HG03139 (cell line): ENCODE measurements at regions not wholly inside any gene's neighbourhood (a gene's known extent, or its start where the extent isn't known, plus 50 kb on each side); places are given as distances from the start of the nearest gene placed in this dataset.

Source experiments
- ATAC-seq: cut with Tn5 transposase; IDR thresholded peaks from one replicate; pipeline ENCODE4 v1.9.1; 2021; ENCODE audit not compliant: unreplicated experiment

DNA sequence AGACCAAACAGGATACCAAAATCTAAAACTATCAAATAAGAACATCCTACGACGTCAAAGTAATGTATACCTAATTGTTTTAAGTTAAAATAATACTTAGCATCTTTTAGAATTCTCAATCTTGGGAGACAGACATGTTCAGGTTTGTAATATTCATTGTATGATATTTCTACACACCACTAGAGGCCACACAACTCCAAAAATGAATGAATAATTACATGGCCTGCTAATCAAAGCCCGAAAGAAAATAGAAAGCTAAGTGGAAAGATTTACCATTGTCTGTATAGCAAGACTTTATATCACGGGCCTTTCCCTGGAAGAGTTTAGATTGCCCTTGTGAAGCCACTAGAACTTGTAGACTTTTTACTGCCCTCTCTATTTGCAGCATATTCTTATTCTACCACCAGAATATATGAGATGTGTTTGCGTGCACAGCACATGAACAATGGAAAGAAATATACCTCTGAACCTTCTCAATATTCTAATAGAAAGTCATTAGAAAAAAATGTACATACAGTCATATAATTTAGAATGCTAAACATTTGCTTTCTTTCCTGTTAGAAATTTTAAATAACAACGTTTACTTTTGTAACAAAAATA, 380.1 kb upstream of the NUDT12 start:
- no peak for ATAC-seq

DNA sequence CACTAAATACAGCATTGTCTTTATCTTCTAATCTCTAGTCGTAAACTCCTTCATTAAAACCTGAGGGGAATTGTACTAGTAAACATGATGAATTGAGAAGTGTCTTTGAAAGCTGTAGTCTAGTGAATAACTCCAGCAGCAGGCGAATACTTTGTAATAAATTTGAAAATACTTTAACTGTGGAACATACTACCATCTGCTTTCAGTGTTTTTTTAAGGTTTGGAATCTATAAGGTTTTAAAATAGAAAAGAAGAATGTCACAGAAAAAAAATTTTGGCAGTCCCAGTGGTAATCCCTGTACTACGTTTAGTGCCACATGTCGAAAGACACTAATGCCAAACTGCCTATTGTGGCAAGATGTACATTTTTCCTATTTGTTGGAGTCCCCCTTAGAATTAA, 379.0 kb upstream of the NUDT12 start:
- no peak for ATAC-seq

DNA sequence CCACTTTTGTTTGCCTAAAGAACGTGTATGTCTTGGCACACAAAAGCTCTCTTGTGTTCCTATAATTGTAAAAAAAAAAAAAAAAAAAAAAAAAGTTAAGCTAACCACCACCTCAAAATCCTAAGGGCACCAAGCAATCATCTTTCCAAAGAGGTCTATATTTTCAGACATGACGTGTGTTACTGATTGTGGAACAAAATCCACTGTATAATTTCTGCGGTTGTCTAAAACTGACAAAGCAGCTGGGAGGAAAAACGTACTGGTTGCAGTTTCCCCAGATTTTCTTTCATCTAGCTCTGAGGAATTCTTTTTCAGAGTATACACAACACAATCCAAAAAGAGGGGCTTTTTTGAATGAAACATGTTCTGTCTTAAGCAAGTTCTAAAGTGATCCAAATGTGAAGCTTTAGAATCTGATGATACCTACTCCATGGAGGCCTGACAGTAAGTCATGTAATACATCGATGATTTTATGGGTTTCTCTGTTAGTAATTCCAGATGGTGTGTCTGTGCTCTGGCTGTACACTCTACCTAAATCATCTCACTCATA, 375.6 kb upstream of the NUDT12 start:
- no peak for ATAC-seq

DNA sequence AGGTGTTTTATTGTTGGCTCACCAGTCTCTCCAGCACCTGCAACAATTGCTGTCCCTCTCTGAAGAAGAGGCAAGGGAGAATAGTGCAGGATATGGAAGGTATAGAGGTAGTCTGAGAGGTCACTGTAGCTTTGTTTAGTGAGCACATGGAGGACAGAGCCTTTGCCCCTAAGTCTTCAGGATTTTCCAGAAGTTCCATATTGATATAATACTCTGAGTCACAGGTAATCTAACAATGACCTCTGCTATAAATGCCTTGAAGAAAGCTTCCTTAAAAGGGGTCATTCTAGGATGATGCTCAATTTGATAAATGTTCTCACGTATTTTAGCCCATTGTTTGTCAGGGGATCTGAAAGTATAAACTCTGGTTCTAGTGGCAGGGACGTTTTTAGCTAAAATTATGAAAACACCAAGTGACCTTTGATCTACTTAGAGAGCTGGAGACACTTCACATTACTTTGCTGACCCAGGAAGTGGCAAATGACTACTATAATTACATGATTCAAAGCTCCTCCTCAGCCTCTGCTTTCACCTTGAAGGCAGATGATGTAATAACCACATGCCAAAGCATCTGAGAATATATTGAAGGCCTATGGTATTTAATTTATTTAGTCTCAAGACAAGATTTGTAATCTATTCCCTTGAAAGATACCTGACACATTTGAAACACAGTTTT, 366.9 kb upstream of the NUDT12 start:
- ATAC-seq = no peak

DNA sequence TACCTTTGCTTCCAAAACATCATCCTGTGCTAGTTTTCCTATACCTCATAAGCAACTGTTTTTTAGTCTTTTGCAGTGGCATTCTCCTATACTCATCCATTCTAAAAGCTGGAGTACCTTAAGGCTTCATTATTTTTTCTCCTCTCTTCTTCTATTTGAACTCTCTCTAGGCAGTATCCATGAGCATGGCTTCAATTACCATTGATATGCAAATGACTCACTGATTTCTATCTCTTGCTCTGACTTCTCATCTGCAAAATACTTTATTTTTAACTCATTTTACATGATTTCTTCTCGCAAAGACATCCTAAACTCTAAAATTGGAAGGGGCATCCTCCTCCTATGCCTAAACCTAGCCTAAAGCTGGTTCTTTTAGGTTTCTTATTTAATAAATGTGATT, 365.1 kb upstream of the NUDT12 start:
- ATAC-seq = no peak

DNA sequence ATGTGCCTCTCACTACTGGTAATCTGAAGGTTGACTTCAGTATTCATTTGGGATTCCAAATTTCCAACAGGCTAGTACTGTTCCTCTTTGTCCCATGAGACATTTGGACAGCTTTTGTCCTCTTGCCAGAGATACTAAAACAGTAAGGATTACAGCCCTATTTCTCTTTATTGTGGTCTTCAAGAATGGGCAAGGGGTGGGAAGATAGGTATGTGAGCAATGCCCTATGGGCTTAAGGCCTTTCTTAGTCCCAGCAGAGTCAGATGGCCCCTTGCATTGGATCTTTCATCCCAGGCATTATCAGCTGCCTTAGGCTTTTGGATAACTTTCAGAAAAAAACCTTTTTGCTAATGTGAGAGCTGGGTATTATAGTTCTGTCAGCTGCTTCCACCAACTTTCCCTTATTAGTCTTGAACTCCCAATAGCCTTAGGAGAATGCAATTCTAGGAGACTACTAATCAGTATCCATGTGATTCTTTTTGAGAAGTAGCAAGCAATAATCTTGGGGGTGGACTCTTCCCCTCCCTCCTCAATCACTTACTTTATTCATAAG, 361.1 kb upstream of the NUDT12 start:
- ATAC-seq = no peak

DNA sequence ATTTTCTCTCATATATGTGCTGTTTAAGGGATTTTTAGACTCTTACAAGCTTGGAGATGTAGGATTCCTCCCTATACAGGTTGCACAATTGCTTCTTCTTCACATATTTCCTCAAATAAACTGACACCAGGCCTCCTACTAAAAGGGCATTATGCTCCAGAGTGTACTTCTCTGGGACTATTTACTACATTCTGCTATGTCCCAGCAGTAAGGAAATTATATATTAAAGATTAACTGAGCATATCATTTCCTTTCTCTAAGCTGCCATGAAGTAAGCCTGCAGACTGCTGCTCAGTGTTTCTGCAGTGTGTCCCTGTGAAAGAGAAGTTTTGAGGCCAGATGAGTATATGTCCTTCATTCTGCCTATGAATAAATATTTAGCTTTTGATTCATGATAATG, 356.9 kb upstream of the NUDT12 start:
- no peak for ATAC-seq

DNA sequence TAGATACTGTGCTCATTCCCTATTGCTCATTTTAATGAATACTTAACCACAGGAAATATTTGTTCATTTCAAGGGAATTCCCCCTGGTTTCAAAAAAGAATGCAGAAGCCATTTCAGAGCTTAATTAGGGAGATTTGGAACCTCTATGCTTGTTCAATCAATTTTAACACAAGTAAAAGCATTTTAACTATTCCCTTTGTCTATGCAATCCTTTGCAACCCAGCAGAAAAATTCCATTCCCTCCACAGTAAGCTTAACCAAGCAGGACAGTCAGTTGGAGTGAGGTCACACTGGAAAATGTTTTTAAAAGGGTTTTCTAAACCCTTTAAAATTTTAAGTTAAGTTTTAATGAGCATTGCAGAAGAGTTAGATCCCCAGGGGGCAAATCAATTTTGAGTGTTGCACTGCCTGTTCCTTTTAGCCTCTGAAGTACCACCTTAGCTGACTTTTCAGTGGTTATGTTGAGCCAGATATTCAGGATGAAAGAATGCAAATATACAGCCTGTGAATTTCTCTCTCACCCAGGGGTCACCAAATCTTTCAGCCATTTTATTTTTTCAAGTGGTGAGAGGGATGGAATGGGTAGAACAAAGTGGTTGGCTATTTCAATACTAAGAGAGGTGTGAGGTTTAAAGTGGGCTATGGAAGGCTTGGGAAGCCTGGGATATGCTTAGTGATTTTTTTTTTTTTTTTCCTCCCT, 356.2 kb upstream of the NUDT12 start:
- no peak for ATAC-seq

DNA sequence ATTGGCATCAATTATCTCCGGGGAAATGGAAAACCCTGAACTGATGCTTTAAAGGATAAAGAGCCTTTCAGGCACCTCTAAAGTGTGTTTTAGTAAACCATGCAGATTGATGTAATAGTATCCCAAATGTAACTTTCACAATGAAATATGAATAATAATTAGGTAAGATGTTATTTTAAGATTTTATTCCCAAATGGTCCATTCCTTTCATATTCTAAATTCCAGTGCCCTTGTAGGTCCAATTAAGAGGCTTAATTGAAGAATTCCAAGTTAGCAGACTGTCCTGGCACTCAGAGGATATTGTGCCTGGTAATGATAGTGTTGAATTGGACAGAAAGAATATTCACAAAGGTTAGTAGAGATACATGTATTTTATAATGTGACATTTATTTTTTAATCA, 352.5 kb upstream of the NUDT12 start:
- ATAC-seq = no peak

DNA sequence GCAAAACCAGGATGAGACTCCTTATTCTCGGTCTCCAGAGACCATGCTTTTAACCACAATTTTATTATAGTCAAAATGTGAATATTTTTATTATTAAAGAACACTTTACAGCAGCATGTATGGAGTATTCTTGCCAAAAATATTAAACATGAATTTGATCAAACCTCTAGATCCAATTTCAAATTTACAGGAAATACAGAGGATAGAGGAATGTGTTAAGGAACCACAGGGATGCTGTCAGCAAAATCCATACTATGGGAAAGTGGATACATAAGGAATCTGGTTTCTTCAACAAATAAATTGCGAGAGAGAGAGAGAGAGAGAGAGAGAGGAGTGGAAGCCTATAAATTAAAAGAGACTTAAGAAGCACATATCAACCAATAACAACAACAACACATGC, 348.2 kb upstream of the NUDT12 start:
- ATAC-seq = no peak

DNA sequence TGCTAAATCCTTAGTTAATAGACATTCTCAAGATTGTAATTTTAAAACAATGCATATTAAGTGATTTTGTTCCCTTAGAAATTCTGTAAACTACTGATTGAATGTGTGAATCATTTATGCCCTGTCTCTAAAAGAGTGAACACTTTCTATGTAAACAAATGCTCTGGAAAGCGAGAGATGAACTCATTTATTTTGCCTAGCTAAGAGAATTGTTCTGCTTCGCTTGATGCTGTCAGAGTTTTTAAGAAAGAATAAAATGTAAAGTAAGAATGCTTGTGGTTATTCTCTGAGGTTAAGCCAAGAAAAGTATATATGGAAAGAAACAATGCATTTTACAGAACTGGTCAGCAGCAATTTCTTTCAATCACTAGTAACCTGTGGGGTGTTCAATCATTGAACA, 347.4 kb upstream of the NUDT12 start:
- ATAC-seq = no peak

DNA sequence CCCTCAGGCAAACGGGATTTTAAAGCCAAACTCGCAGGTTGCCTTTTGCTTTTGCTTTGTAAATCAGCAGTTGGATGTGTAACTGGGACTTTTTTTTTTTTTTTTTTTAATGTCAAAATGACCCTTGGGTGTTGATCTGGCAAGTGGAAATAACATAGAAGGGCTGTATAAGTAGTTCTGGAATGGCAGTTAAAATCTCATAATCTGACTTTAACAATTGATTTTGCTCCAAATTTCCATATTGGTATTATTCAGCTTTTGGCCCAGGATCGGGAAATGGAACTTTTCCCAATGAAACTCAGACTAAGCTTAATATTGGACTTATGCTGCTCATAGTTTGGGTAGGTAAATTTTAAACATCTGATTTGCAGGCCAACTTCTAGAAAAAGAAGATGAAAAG, 346.8 kb upstream of the NUDT12 start:
- no peak for ATAC-seq

DNA sequence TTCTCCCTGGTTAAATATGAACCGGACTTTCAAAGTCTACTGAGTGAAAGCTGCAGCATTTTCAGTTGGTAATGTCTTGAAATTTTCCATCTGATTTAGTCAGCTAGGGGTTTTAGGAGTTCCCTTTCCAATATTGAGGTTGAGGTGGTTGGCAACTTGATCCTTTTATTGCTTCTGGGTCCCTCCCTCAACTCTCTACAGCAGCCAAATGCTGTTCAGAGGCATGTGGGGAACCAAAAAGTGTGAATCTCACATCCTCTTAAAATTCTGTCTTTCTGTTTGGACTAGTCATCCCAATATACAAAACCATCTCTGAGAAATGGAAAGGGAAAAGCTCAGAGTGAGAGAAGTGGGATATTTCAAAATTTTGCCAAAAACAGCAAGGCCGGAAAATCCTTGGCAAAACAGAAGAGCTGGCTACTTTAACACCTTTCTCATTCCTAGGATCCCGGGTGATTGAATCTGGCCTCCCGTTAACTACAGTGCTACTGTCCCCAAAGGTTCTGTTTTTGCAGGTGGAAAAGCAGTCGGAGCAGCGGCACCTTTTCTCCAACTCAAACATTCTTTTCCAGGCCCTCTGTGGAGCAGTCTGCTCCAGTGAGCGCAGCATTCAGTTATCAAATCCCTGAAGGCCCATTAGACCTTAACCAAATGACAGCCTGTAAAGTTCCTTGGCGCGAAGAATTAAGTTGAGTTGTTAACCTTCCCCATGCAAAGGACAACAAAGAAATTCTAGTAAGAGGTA, 345.9 kb upstream of the NUDT12 start:
- ATAC-seq = no peak

DNA sequence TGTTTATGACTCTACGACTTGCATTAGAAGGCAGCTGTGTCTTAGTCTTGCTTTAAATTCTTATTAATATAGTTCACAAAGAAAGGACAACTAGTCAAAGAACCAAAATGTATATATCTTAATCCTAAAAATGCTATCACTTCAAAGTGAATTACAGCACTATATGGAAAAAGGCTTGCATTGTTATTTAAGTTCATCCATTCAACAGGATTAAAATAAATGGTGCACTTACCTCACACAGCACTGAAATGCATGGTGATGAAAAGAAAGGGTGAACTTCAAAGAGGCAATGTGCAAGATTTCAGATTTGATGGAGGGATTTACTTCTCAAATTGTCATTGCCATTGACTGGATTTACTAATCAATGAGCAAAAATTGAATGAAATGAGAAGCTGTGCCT, 344.4 kb upstream of the NUDT12 start:
- no peak for ATAC-seq

DNA sequence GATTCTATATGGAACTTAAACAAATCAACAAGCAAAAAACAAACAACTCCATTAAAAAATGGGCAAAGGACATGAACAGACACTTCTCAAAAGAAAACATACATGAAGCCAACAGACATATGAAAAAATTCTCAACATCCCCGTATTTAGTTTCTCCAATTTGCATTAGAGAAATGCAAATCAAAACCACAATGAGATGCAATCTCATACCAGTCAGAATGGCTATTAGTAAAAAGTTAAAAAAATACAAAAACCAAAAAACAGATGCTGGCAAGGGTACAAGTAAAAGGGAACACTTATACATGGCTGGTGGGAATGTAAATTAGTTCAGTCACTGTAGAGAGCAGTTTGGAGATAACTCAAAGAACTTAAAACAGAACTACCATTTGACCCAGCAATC, 342.1 kb upstream of the NUDT12 start:
- ATAC-seq = no peak

DNA sequence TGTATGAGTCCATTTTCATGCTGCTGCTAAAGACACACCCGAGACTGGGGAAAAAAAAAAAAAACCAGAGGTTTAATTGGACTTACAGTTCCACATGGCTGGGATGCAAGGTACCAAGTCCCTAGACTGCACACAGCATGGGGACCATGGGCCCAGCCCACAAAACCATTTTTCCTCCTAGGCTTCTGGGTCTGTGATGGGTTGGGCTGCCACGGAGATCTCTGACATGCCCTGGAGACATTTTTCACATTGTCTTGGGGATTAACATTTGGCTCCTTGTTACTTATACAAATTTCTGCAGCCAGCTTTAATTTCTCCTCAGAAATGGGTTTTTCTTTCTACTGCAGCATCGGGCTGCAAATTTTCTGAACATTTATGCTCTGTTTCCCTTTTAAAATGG, 340.3 kb upstream of the NUDT12 start:
- no peak for ATAC-seq

DNA sequence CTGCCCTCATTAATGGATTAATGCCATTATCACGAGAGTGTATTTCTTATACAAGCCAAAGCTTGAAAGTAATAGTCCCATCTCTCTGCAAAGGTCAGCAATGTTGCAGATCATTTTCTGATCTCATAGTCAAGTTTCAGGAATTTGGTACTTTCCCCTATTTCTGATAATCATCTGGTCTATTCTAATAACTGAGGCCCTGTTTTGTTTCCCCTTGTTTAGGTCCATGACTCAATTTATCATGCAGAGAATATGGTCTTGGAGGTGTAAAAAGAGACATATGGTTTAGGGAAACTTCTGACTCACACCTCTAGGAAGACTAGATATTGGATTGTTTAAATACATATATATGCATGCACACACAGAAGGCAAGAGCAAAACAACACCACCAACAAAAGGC, 339.3 kb upstream of the NUDT12 start:
- no peak for ATAC-seq

DNA sequence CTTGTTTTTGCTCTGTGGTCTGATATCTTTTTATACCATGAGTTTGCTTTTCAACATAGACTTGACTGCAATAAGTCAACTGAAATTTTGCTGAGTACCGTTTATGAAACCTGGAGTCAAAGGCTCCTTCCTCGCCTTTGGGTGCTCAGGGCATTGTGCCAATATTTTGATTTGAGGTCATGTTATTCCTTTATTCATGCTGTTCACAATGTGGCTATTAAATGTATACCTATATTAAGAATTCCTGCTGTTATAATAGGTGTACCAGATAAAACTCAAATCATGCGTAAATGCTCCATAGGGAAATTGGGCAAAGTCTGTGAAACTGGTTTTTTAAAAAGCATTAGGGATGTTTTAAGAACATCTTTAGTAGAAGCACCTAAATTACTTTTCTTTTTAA, 334.0 kb upstream of the NUDT12 start:
- no peak for ATAC-seq

DNA sequence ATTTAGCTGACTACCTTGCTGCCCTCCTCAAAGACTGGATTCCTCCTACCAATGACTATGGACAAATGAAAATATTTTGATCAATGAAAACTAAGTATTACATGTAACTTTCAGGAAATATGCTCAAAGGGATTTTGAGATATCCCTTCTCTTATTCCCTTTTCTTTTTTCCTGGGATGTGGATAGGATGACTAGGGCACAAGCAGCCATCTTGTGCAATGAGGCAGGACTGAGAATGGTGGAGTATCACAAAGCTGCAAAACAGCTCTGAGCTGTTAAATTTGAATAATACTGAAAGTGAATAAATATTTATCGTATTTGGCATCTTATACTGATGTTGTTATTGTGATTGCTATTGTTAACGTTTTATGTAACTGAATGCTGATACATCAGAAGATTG, 333.1 kb upstream of the NUDT12 start:
- no peak for ATAC-seq

DNA sequence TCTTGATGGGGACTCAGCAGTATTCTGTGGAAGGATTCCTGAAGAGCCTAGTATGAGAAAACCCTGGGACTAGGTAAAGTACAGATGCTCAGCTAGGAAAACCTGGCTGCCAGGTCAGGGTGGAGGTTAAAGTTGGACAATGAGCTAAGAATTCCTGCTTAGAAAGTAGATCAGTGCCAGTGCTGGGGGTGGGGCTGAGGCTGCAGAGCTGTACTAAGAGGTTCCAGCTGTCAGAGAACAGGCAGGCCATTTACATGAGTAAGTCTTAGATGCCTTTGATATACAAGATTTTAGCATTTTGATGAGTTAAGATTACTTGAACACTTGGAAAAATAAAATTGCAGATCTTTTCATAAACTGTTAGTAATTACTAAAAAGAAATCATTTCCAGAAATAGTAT, 332.3 kb upstream of the NUDT12 start:
- no peak for ATAC-seq

DNA sequence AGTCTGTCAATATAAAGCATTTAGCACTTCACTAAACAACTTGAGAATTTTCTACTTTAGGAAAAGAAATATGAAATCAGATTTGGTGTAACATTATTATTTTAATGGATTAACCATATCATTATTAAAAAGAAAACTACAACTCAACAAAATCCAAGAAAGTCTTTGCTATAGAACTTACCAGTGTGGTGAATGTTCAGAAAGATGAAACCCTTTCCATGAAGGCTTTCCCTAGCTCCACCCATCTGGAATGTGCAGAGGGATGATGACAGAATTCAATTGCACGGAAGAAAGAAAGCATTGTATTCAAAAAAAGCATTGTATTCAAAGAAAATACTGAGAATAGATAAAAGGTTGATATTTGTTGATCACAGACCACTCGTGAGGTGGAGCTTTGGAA, 328.6 kb upstream of the NUDT12 start:
- no peak for ATAC-seq
